Smooth muscle cell (in vitro differentiated cells): ENCODE measurements at regions not wholly inside any gene's neighbourhood (a gene's known extent, or its start where the extent isn't known, plus 50 kb on each side); places are given as distances from the start of the nearest gene placed in this dataset.
A peak's percentile ranks its signal among the peaks of the same experiment; 100 is the strongest.

Experiments used
- DNase-seq: peaks from one replicate; lab custom pipeline; 2025; ENCODE audit not compliant: unreplicated experiment; lab: John Stamatoyannopoulos, UW
- H2AFZ ChIP-seq: fragments of 200-600 bp; sonication (generic); 2 replicates; pipeline ENCODE4 v1.6.0; 2016; ENCODE audit warnings: antibody characterized with exemption, low read depth, mild to moderate bottlenecking
- H3F3A ChIP-seq: fragments of 200-600 bp; sonication (generic); 2 replicates; pipeline ENCODE4 v1.6.0; 2017; ENCODE audit warnings: antibody characterized with exemption, low read depth
- H3K27ac ChIP-seq: fragments of 200-600 bp; sonication (generic); 2 replicates; pipeline ENCODE4 v1.5.1; 2016; ENCODE audit warnings: low read depth, mild to moderate bottlenecking
- H3K27me3 ChIP-seq: fragments of 200-600 bp; sonication (generic); 2 replicates; pipeline ENCODE4 v1.6.1; 2016; ENCODE audit warnings: low read depth, mild to moderate bottlenecking
- H3K36me3 ChIP-seq: fragments of 200-600 bp; sonication (generic); 2 replicates; pipeline ENCODE4 v1.5.1; 2016; ENCODE audit warnings: low read depth
- H3K4me1 ChIP-seq: fragments of 200-600 bp; sonication (generic); 2 replicates; pipeline ENCODE4 v1.5.1; 2016; ENCODE audit warnings: low read depth
- H3K4me2 ChIP-seq: fragments of 200-600 bp; sonication (generic); 2 replicates; pipeline ENCODE4 v1.6.0; 2016; ENCODE audit warnings: mild to moderate bottlenecking
- H3K4me3 ChIP-seq: fragments of 200-600 bp; sonication (generic); 2 replicates; pipeline ENCODE4 v1.5.1; 2016; ENCODE audit warnings: mild to moderate bottlenecking
- H3K79me2 ChIP-seq: fragments of 200-600 bp; sonication (generic); 2 replicates; pipeline ENCODE4 v1.6.0; 2016; ENCODE audit warnings: low read depth, mild to moderate bottlenecking
- H3K9ac ChIP-seq: fragments of 200-600 bp; sonication (generic); 2 replicates; pipeline ENCODE4 v1.6.0; 2016; ENCODE audit warnings: low read depth
- H3K9me3 ChIP-seq: fragments of 200-600 bp; sonication (generic); replicated peaks from 2 replicates; pipeline ENCODE4 v1.5.1; 2016; ENCODE audit warnings: low read depth
- H4K20me1 ChIP-seq: fragments of 200-600 bp; sonication (generic); 2 replicates; pipeline ENCODE4 v1.6.0; 2016; ENCODE audit warnings: low read depth
- CTCF ChIP-seq: fragments of 200-600 bp; sonication (generic); IDR thresholded peaks from 2 replicates; pipeline ENCODE4 v1.5.1; 2017; ENCODE audit warnings: borderline replicate concordance, mild to moderate bottlenecking, antibody characterized with exemption; ENCODE audit not compliant: insufficient read depth, poor library complexity, severe bottlenecking
- WGBS: methylation state at CpG from one replicate; pipeline ENCODE4 v1.1.7; 2016; ENCODE audit warnings: low lambda C conversion rate; 5-methylcytosine and 5-hydroxymethylcytosine counted together

GRCh38 chr7:120205101-120205500 is 67.9 kb upstream of the KCND2 start:
- no peak for TF ChIP-seq CTCF
- Histone ChIP-seq H3K36me3 (no peaks in the 10 kb centered on the region), H3K9ac (no peak overlapping the region)

GRCh38 chr7:120207037-120207436 is 65.9 kb upstream of the KCND2 start:
- Histone ChIP-seq H3K4me1 (no peaks in the 10 kb centered on the region), H2AFZ (no peak overlapping the region), H3K27me3 (no peaks in the 10 kb centered on the region), H3K9me3 (no peaks in the 10 kb centered on the region), H3K4me2 (no peak overlapping the region), H4K20me1 (no peaks in the 10 kb centered on the region), H3K27ac (no peak overlapping the region), H3F3A (no peaks in the 10 kb centered on the region), H3K79me2 (no peaks in the 10 kb centered on the region), H3K36me3 (no peaks in the 10 kb centered on the region), H3K4me3 (no peak overlapping the region), H3K9ac (no peak overlapping the region)
- no peak for TF ChIP-seq CTCF
- WGBS: 90% methylated on average over 3 of the region's 3 CpGs
- DNase-seq: no peak

More at GRCh38 chr7:120205101-120205500, 67.9 kb upstream of the KCND2 start:
- Histone ChIP-seq H3K4me3 (no peak overlapping the region), H3F3A (no peaks in the 10 kb centered on the region), H4K20me1 (no peaks in the 10 kb centered on the region), H2AFZ (peak overlapping the region; percentile 22), H3K79me2 (no peaks in the 10 kb centered on the region), H3K27me3 (no peaks in the 10 kb centered on the region), H3K4me2 (no peak overlapping the region), H3K4me1 (no peaks in the 10 kb centered on the region), H3K9me3 (no peaks in the 10 kb centered on the region), H3K27ac (no peak overlapping the region)
- WGBS: 45% methylated on average over 2 of the region's 2 CpGs
- DNase-seq: no peak

GRCh38 chr7:120215654-120216053 is 57.3 kb upstream of the KCND2 start:
- Histone ChIP-seq H3F3A (no peaks in the 10 kb centered on the region), H3K9ac (no peak overlapping the region), H2AFZ (no peak overlapping the region), H3K4me2 (no peak overlapping the region), H3K4me3 (no peak overlapping the region), H3K36me3 (no peaks in the 10 kb centered on the region), H3K79me2 (no peaks in the 10 kb centered on the region), H3K9me3 (no peaks in the 10 kb centered on the region), H3K27ac (no peak overlapping the region), H3K4me1 (no peaks in the 10 kb centered on the region), H3K27me3 (no peaks in the 10 kb centered on the region), H4K20me1 (no peaks in the 10 kb centered on the region)
- no peak for TF ChIP-seq CTCF
- 94% methylated on average over 7 of the region's 7 CpGs for WGBS
- no peak for DNase-seq

- Histone ChIP-seq H2AFZ (no peak overlapping the region), H3K27me3 (no peaks in the 10 kb centered on the region), H3K4me1 (no peaks in the 10 kb centered on the region), H4K20me1 (no peaks in the 10 kb centered on the region), H3K36me3 (no peaks in the 10 kb centered on the region), H3K9me3 (no peaks in the 10 kb centered on the region), H3F3A (no peaks in the 10 kb centered on the region), H3K27ac (no peak overlapping the region), H3K79me2 (no peaks in the 10 kb centered on the region), H3K4me2 (no peak overlapping the region), H3K4me3 (no peak overlapping the region), H3K9ac (no peak overlapping the region)
- no peak for DNase-seq
- WGBS: 76% methylated on average over 2 of the region's 2 CpGs
- TF ChIP-seq CTCF: no peak
Observed at GRCh38 chr7:120216947-120217346, 56.0 kb upstream of the KCND2 start.
